Stomach smooth muscle (tissue), 2 donors: ENCODE measurements at regions not wholly inside any gene's neighbourhood (a gene's known extent, or its start where the extent isn't known, plus 50 kb on each side); places are given as distances from the start of the nearest gene placed in this dataset.

Experiments used
- H3K27ac ChIP-seq: one replicate; pipeline ENCODE4 v1.7.0; 2013; ENCODE audit warnings: mild to moderate bottlenecking, low read length, inconsistent platforms
- H3K27me3 ChIP-seq, 2 donors: one replicate each; pipeline ENCODE4 v1.7.0; 2013; ENCODE audit warnings: low read length in 2 of 2; ENCODE audit not compliant: insufficient read depth in 2 of 2, control insufficient read depth in 1 of 2
- H3K36me3 ChIP-seq, 2 donors: one replicate each; pipeline ENCODE4 v1.7.0; 2013; ENCODE audit warnings: low read length in 2 of 2; ENCODE audit not compliant: control insufficient read depth in 2 of 2, insufficient read depth in 2 of 2
- H3K4me1 ChIP-seq: one replicate; pipeline ENCODE4 v1.7.0; 2013; ENCODE audit warnings: low read length; ENCODE audit not compliant: control insufficient read depth, insufficient read depth
- H3K4me3 ChIP-seq, 2 donors: one replicate each; pipeline ENCODE4 v1.7.0; 2013; ENCODE audit warnings: low read length in 2 of 2
- H3K9ac ChIP-seq, 2 donors: one replicate each; pipeline ENCODE4 v1.7.0; 2013; ENCODE audit warnings: low read length in 2 of 2, mild to moderate bottlenecking in 1 of 2
- H3K9me3 ChIP-seq, 2 donors: one replicate each; pipeline ENCODE4 v1.7.0; 2013; ENCODE audit warnings: low read length in 2 of 2; ENCODE audit not compliant: control insufficient read depth in 2 of 2
- donor health status: healthy.
- donor health status: Pancreatic carcinoma.

DNA sequence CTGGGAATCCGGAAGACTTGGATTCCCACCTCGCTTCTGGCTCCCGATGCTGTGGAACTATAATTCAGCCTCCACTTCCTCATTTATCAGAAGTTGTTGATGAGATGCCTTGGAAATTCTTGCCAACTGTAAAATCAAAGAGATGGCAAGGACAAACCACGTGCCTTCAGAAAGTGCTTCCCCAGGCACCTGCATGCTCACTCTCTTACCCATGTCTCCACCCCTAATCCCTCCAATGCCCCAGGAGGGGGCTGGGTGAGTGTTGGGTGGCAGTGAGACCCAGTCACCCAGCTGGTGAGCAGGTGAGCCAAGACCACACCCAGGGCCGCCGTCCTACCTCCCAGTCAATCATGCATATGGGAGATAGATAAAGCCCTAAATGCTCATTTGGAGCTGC lies 160.8 kb downstream of the PSMG1 start:
- peaks cover 29% of the 10 kb centered on the region for H3K4me1 ChIP-seq
- H3K9ac ChIP-seq: peak overlapping the region in 1 of 2 donors; percentile 55
- no peaks in the 10 kb centered on the region for H3K27me3 ChIP-seq
- no peak overlapping the region for H3K4me3 ChIP-seq
- peak overlapping the region; percentile 69 for H3K27ac ChIP-seq
- no peaks in the 10 kb centered on the region for H3K36me3 ChIP-seq
- H3K9me3 ChIP-seq: peaks cover 2 to 4% of the 10 kb centered on the region in 2 donors

DNA sequence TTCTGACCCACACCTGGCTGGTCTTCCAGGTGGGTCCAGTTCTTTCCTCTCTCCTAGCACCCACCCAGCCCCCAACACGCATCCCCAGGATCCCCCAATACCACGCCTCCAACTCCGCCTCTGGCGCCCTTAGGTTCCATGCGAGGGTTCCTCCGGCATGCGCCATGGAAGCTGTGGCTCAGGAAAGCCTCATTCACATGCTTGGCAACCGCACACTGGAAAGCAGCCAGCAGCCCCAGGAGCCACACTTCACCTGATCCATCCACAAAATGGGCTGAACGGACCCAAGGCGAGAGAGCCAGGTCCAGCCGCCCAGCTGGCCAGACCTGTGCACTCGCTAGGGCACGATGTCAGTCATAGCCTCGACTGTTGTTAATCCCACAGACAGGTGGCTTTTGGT lies 161.2 kb downstream of the PSMG1 start:
- Histone ChIP-seq H3K4me3 (no peak overlapping the region), H3K27me3 (no peaks in the 10 kb centered on the region), H3K36me3 (no peaks in the 10 kb centered on the region), H3K4me1 (peaks cover 29% of the 10 kb centered on the region), H3K27ac (peak overlapping the region; percentile 69), H3K9me3 (peaks cover 0 to 4% of the 10 kb centered on the region in 2 donors), H3K9ac (no peak overlapping the region)

DNA sequence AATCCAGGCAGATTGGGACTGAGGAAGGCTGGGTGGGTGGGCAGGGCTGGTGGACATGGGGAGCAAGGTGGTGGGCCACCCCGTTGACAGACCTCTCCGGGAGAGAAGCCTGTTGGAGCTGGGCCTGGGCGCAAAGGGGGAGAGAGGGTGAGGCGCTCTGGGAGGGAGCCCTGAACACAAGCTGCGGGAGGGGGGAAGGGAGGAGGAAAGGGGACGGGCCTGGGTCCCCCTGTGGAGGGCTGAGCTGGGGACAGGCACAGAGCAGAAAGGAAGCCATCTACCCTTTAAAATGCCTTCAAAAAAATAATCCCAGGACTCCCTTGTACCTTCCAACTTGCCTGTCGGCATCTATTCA lies 161.8 kb downstream of the PSMG1 start:
- Histone ChIP-seq H3K9ac (no peak overlapping the region), H3K9me3 (peaks cover 0 to 4% of the 10 kb centered on the region in 2 donors), H3K27ac (no peak overlapping the region), H3K36me3 (no peaks in the 10 kb centered on the region), H3K4me3 (no peak overlapping the region), H3K27me3 (no peaks in the 10 kb centered on the region), H3K4me1 (peaks cover 29% of the 10 kb centered on the region)

DNA sequence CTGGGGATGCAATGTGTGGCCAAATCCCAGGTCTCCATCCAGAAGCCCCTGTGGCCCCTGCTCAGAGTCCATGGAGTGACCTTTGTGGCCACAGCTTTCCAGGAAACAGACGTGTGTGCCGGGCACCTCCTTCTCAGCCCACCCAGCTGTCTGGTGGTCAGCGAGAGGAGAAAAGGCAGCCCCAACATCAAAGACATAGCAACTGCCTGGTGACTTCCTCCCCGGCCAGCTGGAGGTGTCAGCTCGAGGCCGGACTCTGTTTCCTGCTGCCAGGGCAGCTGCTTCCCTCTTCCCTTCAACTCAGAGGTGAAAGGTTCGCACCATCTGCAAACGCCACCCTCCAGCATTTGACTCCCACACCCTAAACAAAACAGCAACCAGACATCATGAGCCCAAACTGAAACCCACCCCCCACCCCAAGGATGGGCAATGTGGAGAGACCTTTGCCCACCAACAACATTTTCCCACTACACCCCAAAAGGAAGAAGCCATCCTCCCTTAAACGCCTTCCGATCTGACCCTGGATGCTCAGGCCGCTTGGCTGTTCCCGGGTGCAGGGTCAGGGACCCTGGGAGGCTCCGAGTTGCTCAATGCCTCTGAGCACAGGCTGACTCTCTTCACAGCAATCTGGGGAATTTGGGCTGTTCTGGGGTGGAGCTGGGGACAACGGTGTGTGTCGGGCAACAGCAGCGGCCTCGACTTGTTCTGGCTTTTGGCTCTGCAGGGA lies 162.3 kb downstream of the PSMG1 start:
- no peak overlapping the region for H3K9ac ChIP-seq

DNA sequence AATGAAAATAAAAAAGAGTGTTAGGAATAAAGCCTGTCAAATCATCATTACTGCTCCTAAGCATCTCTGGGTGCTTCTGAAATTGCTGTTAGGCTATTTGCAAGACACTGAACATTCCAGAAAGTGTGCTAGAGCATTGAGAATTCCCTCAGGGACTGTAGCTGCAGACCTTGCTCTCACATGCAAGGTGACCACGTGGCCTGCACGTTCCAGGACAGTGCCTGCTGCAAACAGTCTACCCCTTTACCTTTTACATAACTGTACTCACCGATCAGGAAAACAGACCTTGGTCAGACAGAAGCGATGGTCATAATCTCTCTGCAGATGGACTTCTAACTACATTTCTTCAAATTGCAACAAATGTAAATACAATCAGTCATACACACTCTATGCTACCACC lies 164.5 kb downstream of the PSMG1 start:
- no peak overlapping the region for H3K4me3 ChIP-seq
- no peaks in the 10 kb centered on the region for H3K36me3 ChIP-seq
- no peak overlapping the region for H3K27ac ChIP-seq
- H3K27me3 ChIP-seq: no peaks in the 10 kb centered on the region
- peaks cover 25% of the 10 kb centered on the region for H3K4me1 ChIP-seq
- no peak overlapping the region for H3K9ac ChIP-seq
- H3K9me3 ChIP-seq: no peaks in the 10 kb centered on the region

More for the DNA sequence above, 162.3 kb downstream of the PSMG1 start:
- Histone ChIP-seq H3K36me3 (no peaks in the 10 kb centered on the region), H3K4me3 (no peak overlapping the region), H3K4me1 (peaks cover 29% of the 10 kb centered on the region), H3K9me3 (peaks cover 0 to 4% of the 10 kb centered on the region in 2 donors), H3K27me3 (no peaks in the 10 kb centered on the region), H3K27ac (no peak overlapping the region)

DNA sequence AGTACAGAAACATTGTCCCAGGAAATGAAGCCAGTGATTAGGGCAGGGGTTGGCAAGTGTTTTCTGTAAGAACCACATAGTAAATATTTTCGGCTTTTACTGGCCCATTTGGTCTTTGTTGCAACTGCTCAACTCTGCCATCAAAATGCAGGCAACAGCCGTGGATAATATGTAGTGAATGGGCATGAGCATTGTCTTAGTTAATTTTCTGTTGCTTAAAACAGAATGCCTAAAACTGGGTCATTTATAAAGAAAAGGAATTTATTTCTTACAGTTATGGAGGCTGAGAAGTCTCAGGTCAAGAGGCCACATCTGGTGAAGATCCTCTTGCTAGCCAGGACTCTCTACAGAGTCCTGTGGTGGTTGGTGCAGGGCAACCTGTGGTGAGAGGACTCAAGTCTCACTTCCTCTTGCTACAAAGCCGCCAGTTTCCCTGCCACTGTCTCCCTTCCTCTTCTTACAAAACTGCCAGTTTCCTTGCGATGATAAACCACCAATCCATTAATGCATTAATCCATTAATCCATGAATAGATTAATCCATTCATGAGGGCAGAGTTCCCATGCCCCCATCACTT lies 166.4 kb downstream of the PSMG1 start:
- H3K4me1 ChIP-seq: peaks cover 7% of the 10 kb centered on the region
- no peaks in the 10 kb centered on the region for H3K36me3 ChIP-seq
- H3K9ac ChIP-seq: no peak overlapping the region
- no peak overlapping the region for H3K27ac ChIP-seq
- H3K27me3 ChIP-seq: no peaks in the 10 kb centered on the region
- H3K4me3 ChIP-seq: no peak overlapping the region
- H3K9me3 ChIP-seq: no peaks in the 10 kb centered on the region

DNA sequence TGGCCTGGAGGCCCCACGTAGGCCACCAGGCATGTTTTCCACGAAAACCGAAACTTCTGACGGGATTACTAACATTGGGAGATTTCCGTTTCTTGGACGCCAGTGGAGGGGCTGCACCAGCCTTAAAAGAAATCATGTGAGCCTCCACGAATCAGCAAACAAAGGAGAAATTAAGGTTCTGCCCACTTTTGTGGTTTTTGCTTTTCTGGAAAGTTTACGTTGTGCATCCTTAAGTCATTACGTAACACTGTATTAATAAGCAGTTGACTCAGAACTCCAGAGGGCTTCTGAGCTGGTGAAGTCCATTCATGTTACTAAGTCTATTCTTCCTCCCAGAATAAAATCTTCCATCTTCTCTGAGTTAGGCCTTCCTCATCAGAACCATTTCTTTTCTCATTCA lies 168.5 kb downstream of the PSMG1 start:
- Histone ChIP-seq H3K36me3 (no peaks in the 10 kb centered on the region), H3K4me3 (no peak overlapping the region), H3K27ac (no peak overlapping the region), H3K9ac (no peak overlapping the region), H3K27me3 (no peaks in the 10 kb centered on the region), H3K4me1 (peaks cover 2% of the 10 kb centered on the region), H3K9me3 (no peaks in the 10 kb centered on the region)

DNA sequence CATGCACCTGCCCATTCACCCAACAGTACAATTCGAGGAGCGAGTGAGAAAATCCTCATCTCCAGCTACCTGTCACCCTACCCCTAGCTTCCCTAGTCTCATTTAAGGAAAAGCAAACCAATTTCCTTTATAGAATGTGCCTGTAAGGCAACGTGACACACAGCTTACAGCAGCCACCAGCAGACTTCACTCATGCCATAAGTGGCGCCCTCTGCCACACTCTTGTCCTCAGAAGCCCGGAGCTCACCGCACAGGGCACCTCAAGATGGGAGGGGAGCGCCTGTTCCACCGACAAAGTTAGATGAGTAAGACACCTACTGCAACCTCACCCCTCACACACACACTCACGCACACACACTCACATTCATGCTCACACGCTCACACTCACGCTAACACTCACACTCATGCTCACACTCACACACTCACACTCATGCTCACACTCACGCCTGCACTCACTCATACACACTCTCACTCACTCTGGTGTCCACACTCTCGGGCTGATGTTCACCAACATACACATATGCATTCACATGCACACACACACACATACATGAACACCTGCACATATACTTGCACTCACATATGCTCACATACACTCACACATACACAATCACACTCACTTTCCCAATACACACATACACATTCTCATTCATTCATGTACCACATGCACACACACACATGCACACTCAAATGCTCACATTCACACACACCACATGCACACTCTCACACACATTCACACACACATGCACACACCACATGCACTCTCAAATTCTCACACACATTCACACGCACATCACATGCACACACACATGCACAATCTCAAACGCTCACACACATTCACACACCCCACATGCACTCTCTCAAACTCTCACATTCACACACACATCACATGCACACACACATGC lies 170.7 kb downstream of the PSMG1 start:
- no peaks in the 10 kb centered on the region for H3K27me3 ChIP-seq
- H3K4me3 ChIP-seq: no peak overlapping the region
- no peaks in the 10 kb centered on the region for H3K9me3 ChIP-seq
- H3K4me1 ChIP-seq: peaks cover 6% of the 10 kb centered on the region
- no peaks in the 10 kb centered on the region for H3K36me3 ChIP-seq
- H3K9ac ChIP-seq: no peak overlapping the region
- H3K27ac ChIP-seq: no peak overlapping the region

DNA sequence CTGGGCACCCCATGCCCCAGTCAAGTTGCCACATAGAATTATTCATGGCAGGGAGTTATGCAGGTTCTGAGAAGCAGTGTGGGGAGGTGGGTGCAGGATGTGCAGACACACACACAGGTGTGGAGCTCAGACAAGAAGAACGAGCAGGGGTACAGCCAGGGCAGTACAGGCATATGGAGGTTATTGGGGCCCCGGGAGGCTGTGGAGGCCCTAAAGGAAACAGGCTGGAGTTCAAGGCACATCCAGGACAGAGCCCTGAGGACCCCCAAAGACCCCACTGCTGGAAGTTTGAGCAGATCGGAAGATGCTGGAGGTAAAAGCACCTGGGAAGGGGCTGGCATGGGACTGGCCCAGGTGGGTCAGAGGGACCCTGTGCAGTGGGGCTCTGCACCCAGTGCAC lies 171.3 kb downstream of the PSMG1 start:
- Histone ChIP-seq H3K4me1 (peaks cover 6% of the 10 kb centered on the region), H3K36me3 (no peaks in the 10 kb centered on the region), H3K9ac (no peak overlapping the region), H3K27ac (no peak overlapping the region), H3K9me3 (no peaks in the 10 kb centered on the region), H3K27me3 (no peaks in the 10 kb centered on the region), H3K4me3 (no peak overlapping the region)

DNA sequence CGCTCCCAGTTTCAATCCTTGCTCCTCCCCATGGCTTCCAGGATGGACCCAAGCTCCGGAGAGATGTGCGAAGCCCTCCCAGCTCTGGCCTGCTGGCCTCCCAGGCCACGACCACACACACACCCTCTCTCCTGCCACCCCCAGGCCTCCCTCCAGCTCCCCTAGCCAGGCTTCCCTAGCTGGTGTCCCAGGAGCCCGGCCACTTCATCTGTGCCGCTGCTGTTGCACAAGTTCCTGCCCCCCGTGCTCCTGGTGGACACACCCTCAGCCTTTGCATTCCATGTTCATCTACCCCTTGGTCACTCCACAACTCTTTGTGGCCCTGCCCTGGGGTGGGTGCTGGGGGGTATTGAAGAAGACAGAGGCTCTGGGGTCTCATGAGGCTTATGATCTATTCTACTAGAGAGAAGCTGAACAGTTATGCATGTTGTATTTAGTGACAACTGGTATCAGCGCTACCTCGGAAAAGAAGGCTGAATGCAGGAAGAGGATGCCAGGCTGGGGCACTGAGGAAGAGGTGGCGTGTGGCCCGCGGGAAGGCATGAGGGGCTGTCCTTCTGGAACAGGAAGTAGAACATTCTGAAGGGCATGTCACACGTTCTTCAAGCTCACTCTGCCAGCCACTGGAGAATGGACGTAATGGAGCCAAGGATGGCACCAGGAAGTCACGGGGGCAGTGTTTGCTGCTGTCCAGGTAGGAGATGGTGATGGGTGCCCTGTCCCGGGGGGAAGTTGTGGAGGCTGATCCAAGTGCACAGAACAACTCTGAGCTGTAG lies 172.4 kb downstream of the PSMG1 start:
- Histone ChIP-seq H3K4me3 (no peak overlapping the region), H3K27ac (no peak overlapping the region), H3K9ac (no peak overlapping the region), H3K4me1 (peaks cover 6% of the 10 kb centered on the region), H3K9me3 (no peaks in the 10 kb centered on the region), H3K36me3 (no peaks in the 10 kb centered on the region), H3K27me3 (no peaks in the 10 kb centered on the region)
